Fibroblast of lung (primary cell): ENCODE measurements at regions not wholly inside any gene's neighbourhood (a gene's known extent, or its start where the extent isn't known, plus 50 kb on each side); places are given as distances from the start of the nearest gene placed in this dataset.

Source experiments
- EZH2 ChIP-seq: IDR thresholded peaks from 2 replicates; pipeline ENCODE4 v1.5.1; 2012; ENCODE audit warnings: low read length, control low read depth, mild to moderate bottlenecking; ENCODE audit errors: missing control alignments
- TF ChIP-seq, protein P1 (sequence below), 2 donors: IDR thresholded peaks in 1 of 2; conservative IDR thresholded peaks in 1 of 2; 1 replicate in 1 of 2; 2 replicates in 1 of 2; pipeline ENCODE4 v1.5.1; 2011 to 2012; ENCODE audit warnings: low read length in 2 of 2, control low read depth in 1 of 2, inconsistent platforms in 1 of 2, low read depth in 1 of 2, mild to moderate bottlenecking in 1 of 2

GRCh38 chr4:24380957-24381665 is 203.2 kb downstream of the DHX15 start:
- TF ChIP-seq, protein P1, sequence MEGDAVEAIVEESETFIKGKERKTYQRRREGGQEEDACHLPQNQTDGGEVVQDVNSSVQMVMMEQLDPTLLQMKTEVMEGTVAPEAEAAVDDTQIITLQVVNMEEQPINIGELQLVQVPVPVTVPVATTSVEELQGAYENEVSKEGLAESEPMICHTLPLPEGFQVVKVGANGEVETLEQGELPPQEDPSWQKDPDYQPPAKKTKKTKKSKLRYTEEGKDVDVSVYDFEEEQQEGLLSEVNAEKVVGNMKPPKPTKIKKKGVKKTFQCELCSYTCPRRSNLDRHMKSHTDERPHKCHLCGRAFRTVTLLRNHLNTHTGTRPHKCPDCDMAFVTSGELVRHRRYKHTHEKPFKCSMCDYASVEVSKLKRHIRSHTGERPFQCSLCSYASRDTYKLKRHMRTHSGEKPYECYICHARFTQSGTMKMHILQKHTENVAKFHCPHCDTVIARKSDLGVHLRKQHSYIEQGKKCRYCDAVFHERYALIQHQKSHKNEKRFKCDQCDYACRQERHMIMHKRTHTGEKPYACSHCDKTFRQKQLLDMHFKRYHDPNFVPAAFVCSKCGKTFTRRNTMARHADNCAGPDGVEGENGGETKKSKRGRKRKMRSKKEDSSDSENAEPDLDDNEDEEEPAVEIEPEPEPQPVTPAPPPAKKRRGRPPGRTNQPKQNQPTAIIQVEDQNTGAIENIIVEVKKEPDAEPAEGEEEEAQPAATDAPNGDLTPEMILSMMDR (conservative IDR thresholded peaks at IDR 0.05 in 1 of 2, IDR thresholded peaks at IDR 0.05 in 1 of 2; ENCODE audit: low read depth in 1 of 2, low read length in 2 of 2), result no peak
- no peak for TF ChIP-seq EZH2
